ENCODE measurements at regions not wholly inside any gene's neighbourhood (a gene's known extent, or its start where the extent isn't known, plus 50 kb on each side); places are given as distances from the start of the nearest gene placed in this dataset.
"Not testable (repeated sequence)": the region's sequence is repeated elsewhere in the genome, so short reads cannot be mapped to it uniquely, and the experiment has no call there.

DNA sequence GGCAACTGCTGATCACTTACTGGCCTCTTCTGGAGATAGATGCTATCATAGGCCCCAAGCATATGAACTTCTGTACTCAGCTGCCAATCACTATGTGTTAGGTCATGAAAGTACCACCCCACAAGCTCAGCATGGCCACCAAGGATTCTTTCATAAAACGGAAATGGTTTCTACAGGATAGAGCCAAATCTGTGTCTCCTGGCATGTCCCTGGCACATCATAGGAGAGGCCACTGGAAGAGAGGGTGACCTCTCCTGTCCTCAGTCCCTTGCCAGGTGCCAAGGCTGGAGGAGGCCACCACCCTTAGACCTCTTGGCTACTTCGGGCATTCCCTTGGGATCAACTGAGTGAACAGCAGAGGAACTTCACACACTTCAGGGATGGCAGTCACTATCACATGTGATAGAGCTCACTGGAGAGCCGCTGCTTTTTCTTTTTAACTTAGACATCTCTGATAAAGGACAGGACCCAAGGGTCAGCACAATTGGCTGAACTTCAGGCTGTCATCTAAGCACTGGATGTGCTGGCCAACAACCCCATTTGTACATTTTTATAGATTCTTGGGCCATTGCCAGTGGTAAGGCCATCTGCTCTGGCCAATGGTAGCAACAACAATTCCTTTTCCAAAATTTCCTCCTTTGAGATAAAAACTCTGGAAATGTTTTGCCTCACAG is 425.2 kb downstream of the SQOR start:
- DNase-seq (ENCODE audit: low read depth, low spot score) = no peak
- H3K4me3 ChIP-seq (ENCODE audit: low read length) = no peak overlapping the region

DNA sequence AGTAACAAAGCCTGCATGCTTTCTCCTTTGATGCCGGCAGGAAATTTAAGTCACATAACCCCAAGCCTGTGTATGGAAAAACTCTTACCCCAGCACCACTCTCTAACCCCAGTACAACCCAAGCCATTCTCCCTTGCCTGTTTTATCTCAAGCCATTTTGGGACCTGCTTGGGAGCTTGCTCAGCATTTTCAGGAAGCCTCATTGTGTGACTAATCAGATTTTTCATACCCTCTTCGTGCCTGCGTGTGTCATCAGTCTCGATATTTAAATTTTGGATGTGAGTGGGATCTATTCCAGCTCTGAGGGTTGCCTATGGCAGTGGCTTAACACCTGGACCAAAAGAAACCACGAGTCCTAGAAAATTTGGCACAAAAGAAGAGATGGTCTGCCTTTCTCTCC is 426.2 kb downstream of the SQOR start:
- peak; percentile 3 for DNase-seq (ENCODE audit: low read depth, low spot score)

DNA sequence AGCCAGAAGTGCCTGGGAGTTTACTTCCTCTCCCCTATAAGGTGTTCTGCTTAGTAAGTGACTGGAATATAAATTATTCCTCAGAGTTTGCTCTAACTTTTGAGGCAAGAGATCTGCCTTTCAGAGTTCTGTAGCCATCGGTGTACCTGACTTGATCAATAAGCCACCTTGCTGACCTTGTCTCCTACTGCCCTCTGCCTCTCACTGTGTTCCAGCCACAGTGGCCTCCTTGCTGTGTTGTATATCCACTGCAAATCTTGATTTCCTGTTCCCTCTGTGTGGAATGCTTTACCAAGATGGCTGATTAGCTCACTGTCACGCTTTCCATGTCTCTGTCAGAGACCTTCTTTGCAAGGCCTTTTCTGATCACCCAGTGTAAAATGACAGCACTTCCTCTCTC is 442.4 kb downstream of the SQOR start:
- H3K4me3 ChIP-seq (ENCODE audit: low read length) = no peak overlapping the region
- DNase-seq (ENCODE audit: low read depth, low spot score) = no peak

More for the DNA sequence above, 426.2 kb downstream of the SQOR start:
- H3K4me3 ChIP-seq (ENCODE audit: low read length) = no peak overlapping the region

DNA sequence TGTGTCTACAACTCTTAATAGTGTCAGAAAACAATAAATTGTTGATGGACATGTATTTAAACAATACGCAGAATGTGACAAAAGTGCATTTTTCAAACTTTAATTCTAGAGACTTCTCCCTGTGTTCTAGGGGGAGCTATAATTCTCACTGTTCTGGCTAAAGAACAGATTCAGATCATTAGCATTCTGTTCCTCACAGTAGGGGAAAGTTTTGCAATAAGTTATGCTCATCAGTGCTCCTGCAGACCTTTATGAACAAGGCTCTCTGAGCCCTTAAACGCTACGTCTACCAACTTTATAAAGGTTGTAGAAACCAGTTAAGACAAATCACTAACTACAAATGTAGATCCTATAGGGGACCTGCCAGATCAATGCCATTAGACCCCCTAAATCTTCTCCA is 444.2 kb downstream of the SQOR start:
- no peak for DNase-seq (ENCODE audit: low read depth, low spot score)
- no peak overlapping the region for H3K4me3 ChIP-seq (ENCODE audit: low read length)

DNA sequence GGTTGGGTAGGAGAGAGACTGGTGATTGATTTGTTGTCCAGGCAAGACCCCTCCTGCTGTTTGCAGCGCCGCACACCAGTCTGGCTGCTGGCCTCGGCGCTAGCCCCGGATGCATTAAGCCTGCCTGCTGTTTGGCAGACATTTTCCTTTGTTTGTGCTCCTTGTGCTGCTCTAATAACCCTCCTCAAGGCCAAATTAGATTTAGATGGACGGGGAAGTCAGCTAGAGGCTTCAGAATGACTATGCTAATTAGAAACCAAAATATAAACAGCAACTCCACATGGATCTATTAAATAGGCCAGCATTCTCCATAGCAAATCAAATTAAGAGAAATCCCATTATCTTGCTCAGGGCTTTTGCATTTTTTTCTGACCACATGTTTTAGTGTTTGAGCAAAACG is 445.2 kb downstream of the SQOR start:
- no peak for DNase-seq (ENCODE audit: low read depth, low spot score)
- no peak overlapping the region for H3K4me3 ChIP-seq (ENCODE audit: low read length)

DNA sequence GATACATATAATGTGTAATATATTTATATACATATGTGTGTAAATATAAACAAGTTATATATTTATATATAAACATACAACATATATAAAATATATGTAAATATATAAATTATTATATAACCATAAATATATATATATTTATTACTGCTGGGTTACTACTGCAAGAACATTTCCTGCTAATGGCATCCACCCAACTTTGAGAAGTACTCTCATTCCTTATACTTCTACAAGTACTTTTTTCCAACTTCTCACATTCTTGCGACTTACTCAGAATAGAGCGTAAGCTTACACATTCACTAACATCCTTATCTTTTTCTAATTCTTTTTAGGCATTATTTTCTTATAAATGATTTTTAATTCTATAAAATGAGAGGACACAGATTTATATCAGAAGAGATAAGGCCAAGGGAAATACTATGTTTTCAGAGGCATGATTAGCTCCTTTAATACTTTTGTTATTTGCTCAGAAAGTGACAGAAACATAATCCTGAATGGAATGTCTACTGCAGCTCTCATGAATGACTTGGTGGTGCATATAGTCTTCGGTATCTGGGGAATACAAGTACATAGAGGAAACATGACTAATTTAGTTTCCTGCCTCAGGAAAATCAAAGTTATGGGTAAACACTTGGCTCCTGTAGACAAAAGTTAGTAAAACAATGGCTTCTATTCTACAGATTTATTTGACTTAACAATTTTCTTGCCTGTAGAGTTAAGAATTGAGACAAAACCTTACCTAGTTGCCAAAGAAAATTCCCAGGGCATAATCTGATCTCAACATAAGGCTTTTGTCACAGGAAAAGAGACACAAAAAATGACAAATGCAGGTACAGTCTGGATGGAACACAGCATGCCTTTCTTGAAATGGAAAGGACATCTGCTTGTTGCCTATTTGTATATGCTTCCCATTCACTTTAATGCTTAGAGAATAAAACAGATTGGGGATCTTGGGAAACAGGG is 453.9 kb downstream of the SQOR start:
- H3K4me3 ChIP-seq (ENCODE audit: low read length) = no peak overlapping the region
- no peak for DNase-seq (ENCODE audit: low read depth, low spot score)

DNA sequence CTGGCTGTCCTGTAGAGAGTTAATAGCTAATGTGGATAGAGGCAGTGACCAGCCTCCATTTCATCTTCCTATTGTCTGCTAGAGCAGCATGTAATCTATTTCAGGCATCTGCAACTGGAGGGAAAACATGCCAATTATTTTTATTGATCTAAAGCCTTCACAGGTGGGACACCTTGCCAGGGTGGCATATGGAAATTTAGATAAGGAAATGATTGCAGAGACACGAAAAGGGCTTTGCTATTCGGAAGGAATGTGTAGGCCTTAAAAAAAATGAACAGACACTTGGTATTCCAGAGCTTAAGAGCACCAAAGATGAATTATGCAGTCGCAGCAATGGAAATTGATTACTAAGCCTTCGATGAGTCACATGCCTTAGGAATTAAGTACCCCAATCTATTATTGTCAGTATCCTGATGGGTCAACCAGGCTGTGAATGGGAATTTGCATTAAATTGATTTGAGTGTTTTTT is 454.7 kb downstream of the SQOR start:
- no peak for DNase-seq (ENCODE audit: low read depth, low spot score)

DNA sequence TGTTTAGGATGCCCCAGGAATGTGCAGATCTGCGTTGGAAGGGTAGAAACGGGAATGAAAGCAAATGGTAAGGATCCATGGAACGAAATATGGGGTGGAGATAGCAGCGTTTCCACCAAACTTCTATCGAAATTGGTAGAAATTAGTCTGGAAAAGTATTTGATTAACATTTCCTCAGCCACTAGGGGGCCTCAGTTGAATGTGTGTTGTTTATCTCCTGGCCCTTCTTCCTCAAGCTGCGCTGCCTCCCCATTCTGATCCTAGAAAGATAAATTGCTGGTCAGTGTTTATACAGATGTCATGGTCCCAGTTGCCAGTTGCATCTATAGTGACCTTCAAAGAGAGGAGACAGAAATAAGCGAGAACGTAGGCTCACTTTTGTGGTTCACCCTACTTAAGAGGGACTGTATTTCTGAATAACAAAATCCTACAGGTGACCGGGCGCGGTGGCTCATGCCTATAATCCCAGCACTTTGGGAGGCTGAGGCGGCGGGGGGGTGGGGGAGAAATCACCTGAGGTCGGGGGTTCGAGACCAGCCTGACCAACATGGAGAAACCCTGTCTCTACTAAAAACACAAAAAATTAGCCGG is 457.1 kb downstream of the SQOR start:
- peak; percentile 43 for DNase-seq (ENCODE audit: low read depth, low spot score)
- no peak overlapping the region for H3K4me3 ChIP-seq (ENCODE audit: low read length)

More for the DNA sequence above, 454.7 kb downstream of the SQOR start:
- H3K4me3 ChIP-seq (ENCODE audit: low read length) = no peak overlapping the region

DNA sequence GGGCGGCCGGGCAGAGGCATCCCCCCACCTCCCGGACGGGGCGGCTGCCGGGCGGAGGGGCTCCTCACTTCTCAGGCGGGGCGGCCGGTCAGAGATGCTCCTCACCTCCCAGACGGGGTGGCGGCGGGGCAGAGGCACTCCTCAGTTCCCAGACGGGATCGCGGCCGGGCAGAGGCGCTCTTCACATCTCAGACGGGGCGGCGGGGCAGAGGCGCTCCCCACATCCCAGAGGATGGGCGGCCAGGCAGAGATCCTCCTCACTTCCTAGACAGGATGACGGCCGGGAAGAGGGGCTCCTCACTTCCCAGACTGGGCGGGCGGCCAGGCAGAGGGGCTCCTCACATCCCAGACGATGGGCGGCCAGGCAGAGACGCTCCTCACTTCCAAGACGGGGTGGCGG is 463.2 kb downstream of the SQOR start:
- H3K4me3 ChIP-seq (ENCODE audit: low read length); DNase-seq (ENCODE audit: low read depth, low spot score): not testable (repeated sequence)

DNA sequence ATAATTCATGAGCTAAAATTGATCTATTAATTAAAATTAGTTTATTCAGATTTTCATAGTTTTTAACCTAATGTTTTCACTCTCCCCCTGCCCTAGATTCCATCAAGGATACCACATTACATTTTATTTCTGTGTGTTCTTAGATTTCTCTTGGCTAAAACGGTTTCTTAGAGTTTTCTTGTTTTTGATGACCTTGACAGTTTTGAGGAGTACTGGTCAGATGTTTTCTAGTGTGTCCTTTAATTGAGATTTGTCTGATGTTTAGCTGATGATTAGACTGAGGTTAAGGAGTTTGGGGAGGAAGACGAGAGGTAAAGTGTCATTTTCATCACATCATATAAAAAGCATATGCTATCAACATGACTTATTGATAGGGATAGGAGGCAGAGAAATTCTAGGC is 475.9 kb downstream of the SQOR start:
- no peak for DNase-seq (ENCODE audit: low read depth, low spot score)
- no peak overlapping the region for H3K4me3 ChIP-seq (ENCODE audit: low read length)

DNA sequence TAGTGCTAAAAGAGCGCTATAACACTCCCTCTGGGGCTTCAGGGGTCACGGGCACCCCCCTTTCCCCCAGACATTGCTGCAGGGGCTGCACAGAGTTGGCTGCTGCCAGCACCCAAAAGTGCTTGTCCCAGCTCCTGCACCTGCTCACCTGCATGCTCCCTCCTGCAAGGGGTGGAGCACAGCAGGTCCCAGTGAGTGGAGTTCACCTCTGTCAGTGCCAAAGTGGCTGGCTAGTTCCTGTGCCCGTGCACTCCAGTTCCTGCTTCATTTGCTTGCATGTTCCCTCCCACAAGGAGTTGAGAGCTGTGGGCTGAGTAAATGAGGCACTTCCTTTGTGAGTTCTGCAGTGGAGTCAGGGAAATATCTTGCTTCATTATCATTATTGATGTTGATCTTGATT is 476.9 kb downstream of the SQOR start:
- no peak for DNase-seq (ENCODE audit: low read depth, low spot score)
- no peak overlapping the region for H3K4me3 ChIP-seq (ENCODE audit: low read length)

DNA sequence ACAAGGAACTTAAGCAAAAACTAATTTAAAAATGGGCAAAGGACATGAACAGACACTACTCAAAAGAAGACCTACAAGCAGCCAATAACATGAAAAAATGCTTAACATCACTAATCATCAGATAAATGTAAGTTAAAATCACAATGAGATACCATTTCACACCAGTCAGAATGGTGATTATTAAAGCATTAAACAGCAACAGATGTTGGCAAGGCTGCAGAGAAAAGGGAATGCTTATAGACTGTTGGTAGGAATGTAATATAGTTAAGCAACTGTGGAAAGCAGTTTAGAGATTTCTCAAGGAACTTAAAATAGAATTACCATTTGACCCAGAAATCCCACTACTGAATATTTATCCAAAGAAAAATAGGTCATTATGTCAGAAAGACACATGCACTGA is 482.2 kb downstream of the SQOR start:
- no peak overlapping the region for H3K4me3 ChIP-seq (ENCODE audit: low read length)
- no peak for DNase-seq (ENCODE audit: low read depth, low spot score)

DNA sequence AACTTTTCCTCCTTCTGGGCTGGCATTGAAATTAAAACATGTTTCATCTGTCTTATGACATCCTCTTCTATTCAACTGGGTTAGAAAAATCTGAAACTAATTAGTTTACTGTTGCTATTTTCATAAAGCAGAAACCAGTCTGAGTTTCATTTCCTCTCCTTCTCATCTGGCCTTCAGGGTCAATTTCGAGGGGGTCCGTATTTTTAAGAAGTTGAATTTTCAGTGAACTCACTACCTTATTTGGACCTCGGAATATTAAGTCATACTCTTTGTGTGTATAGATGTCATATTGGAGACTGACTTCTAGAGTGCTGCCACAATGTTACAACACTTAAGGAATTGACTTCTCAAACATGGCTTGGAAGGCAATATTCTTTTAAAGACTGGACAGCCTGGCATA is 485.9 kb downstream of the SQOR start:
- no peak overlapping the region for H3K4me3 ChIP-seq (ENCODE audit: low read length)
- no peak for DNase-seq (ENCODE audit: low read depth, low spot score)

DNA sequence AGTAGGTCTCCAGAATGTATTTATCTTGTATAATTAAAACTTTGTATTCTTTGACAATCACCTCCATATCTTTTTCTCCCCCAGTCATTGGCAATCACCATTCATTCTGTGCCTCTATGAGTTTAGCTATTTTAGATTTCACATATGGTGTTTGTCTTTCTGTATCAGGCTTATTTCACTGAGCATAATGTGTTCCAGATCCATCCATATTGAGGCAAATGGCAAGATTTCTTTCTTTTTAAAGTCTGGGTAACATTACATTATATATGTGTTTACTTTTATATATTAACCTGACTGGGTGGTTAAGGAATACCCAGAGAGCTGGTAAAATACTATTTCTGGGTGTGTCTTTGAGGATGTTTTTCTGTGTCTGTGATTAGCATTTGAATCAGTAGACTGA is 486.6 kb downstream of the SQOR start:
- no peak overlapping the region for H3K4me3 ChIP-seq (ENCODE audit: low read length)
- DNase-seq (ENCODE audit: low read depth, low spot score) = no peak

DNA sequence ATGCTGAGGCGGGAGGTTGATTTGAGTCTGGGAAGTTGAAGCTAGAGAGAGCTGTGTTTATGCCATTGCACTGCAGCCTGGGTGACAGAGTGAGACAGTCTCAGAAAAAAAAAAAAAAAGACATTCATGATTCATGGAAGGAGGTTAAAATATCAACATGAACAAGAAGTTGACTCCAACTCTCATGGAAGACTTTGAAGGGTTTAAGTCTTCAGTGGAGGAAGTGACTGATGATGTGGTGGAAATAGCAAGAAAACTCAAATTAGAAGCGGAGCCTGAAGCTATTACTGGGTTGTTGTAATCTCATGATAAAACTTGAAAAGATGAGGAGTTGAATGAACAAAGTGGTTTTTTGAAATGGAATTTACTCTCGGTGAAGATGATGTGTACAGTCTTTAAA is 491.8 kb downstream of the SQOR start:
- no peak overlapping the region for H3K4me3 ChIP-seq (ENCODE audit: low read length)
- DNase-seq (ENCODE audit: low read depth, low spot score) = no peak

DNA sequence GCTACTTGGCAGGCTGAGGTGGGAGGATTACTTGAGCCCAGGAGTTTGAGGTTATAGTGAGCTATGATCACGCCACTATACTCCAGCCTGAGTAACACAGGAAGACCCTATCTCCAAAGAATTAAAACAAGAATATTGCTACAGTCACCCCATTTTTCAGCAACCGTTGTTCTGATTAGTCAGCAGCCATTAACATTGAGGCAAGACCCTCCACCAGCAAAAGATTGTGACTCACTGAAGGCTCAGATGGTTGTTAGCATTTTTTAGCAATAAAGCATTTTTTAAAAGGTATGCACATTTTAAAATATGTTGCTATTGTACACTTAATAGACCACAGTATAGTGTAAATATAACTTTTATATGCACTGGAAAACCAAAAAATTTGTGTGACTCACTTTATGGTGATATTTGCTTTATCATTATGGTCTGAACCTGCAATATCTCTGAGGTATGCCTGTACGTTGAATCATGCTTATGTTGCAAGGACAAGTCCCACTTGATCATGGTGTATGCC is 492.6 kb downstream of the SQOR start:
- H3K4me3 ChIP-seq (ENCODE audit: low read length) = no peak overlapping the region
- DNase-seq (ENCODE audit: low read depth, low spot score) = no peak

DNA sequence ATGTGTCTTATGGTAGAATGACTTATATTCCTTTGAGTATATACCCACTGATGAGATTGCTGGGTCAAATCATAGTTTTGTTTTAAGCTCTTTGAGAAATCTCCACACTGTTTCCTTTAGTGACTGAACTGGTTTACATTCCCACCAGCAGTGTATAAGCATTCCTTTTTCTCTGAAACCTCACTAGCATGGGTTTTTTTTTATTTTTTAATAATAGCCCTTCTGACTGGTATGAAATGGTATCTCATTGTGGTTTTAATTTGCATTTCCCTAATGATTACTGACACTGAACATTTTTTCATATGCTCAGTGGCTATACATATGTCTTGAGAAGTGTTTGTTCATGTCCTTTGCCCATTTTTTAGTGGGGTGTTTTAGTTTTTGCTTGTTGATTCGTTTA is 494.3 kb downstream of the SQOR start:
- DNase-seq (ENCODE audit: low read depth, low spot score) = no peak
- no peak overlapping the region for H3K4me3 ChIP-seq (ENCODE audit: low read length)

DNA sequence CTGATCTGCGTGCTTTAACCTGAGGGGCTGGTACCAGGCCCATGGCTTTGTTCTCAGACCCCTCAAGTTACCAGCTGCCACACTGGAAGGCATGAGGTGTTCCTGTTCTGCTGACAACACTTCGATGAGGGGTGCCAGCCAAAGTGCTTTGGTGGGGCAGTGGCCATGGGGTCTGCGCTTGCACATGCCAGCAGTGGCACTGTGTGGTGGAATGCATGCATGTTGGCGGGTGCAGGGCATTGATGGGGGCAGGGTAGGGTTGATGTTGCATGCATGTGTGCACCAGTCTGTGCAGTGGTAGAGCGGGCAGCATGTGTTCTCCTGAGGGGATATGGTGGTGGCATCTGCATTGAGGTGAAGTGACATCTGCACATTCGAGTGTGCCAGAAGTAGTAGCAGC is 497.0 kb downstream of the SQOR start:
- DNase-seq (ENCODE audit: low read depth, low spot score) = no peak
- no peak overlapping the region for H3K4me3 ChIP-seq (ENCODE audit: low read length)

DNA sequence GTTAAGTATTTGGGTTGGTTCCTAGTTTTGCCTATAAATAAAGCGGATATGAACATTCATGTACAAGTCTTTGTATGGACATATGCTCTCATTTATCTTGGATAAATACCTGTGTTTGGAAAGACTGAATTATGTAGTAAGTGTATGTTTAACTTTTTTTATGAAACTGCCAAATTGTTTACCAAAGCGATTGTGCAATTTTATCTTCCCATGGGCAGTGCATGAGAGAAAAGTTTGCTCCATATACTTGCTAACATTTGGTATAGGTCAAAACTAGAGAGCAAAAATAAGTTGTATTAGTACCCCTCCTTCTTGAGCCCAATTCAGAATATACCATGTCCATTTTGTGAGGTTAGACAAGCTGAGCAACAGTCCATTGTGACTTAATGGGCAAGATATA is 502.6 kb downstream of the SQOR start:
- H3K4me3 ChIP-seq (ENCODE audit: low read length) = no peak overlapping the region
- no peak for DNase-seq (ENCODE audit: low read depth, low spot score)

DNA sequence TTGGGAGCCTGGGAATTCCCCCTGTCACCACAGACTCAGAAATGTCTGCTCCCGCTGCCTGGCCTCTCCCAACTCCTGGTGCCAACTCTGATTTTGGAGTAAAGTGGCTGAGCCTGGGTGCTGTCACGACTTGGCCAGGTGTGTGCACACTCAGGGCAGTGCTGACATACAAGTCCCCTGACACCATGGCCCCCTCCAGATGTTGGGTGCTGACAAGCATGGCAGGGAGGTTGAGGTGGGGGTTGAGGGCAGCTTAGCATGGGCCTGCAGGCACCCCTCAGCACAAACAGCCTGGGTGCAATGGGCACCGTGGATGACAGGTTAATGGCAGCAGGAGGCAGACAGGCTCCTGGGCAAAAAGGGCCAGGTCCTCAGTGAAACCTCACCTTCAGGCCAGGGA is 511.2 kb downstream of the SQOR start:
- DNase-seq (ENCODE audit: low read depth, low spot score) = no peak

More for the DNA sequence above, 511.2 kb downstream of the SQOR start:
- no peak overlapping the region for H3K4me3 ChIP-seq (ENCODE audit: low read length)

All from Jurkat, Clone E6-1 (cell line).